HEK293 (cell line): ENCODE measurements at regions not wholly inside any gene's neighbourhood (a gene's known extent, or its start where the extent isn't known, plus 50 kb on each side); places are given as distances from the start of the nearest gene placed in this dataset.

ENCODE experiments used
- CTCF ChIA-PET: fragments of 350-600 bp; formaldehyde crosslinking; extraction: SDS; loops from one replicate; lab custom pipeline; 2021; ENCODE audit warnings: antibody characterized with exemption; lab: Yijun Ruan, JAX
- POLR2A ChIA-PET: fragments of 300-600 bp; formaldehyde crosslinking; extraction: SDS; loops from one replicate; lab custom pipeline; 2020; ENCODE audit warnings: antibody characterized with exemption, inconsistent platforms; lab: Yijun Ruan, JAX
- H3K27ac ChIP-seq: fragments of 200-500 bp; sonication (Bioruptor generic); 2 replicates; pipeline ENCODE4 v1.5.1; 2014; ENCODE audit warnings: low read depth, low read length, control low read depth, inconsistent platforms; ENCODE audit errors: extremely low read depth
- H3K36me3 ChIP-seq, 2 experiments: fragments of 200-500 bp in 1 of 2; sonication (Bioruptor generic) in 1 of 2; 1 replicate in 1 of 2; 2 replicates in 1 of 2; pipeline ENCODE4 v1.5.1; 2014 to 2017; ENCODE audit warnings: inconsistent platforms in 2 of 2, low read length in 2 of 2; ENCODE audit not compliant: control insufficient read depth in 2 of 2, insufficient read depth in 1 of 2
- H3K4me1 ChIP-seq: fragments of 200-500 bp; sonication (Bioruptor generic); 2 replicates; pipeline ENCODE4 v1.5.1; 2014; ENCODE audit warnings: mild to moderate bottlenecking, low read length, inconsistent platforms; ENCODE audit not compliant: control insufficient read depth, insufficient read depth
- H3K4me3 ChIP-seq: 2 replicates; pipeline ENCODE4 v1.5.1; 2011; ENCODE audit warnings: low read depth, mild to moderate bottlenecking, control low read depth, low read length, moderate library complexity
- H3K9me3 ChIP-seq: fragments of 200-500 bp; sonication (Bioruptor generic); 2 replicates; pipeline ENCODE4 v1.5.1; 2014; ENCODE audit warnings: low read depth, low read length, inconsistent platforms; ENCODE audit not compliant: control insufficient read depth, insufficient read depth
- GLI4 ChIP-seq: fragments of 450-650 bp; formaldehyde crosslinking; IDR thresholded peaks from 2 replicates; pipeline ENCODE4 v1.5.1; 2016; ENCODE audit warnings: missing biosample characterization, missing genetic modification characterization
- SP7 ChIP-seq: fragments of 450-650 bp; formaldehyde crosslinking; IDR thresholded peaks from 2 replicates; pipeline ENCODE4 v1.5.1; 2016; ENCODE audit warnings: missing biosample characterization, missing genetic modification characterization
- ZBTB48 ChIP-seq: fragments of 450-650 bp; formaldehyde crosslinking; IDR thresholded peaks from 2 replicates; pipeline ENCODE4 v1.5.1; 2016; ENCODE audit warnings: missing biosample characterization, missing genetic modification characterization
- ZFP3 ChIP-seq: fragments of 450-650 bp; formaldehyde crosslinking; IDR thresholded peaks from 2 replicates; pipeline ENCODE4 v1.5.1; 2016; ENCODE audit warnings: low read depth, missing biosample characterization, missing genetic modification characterization
- ZIC2 ChIP-seq: fragments of 450-650 bp; formaldehyde crosslinking; IDR thresholded peaks from 2 replicates; pipeline ENCODE4 v1.5.1; 2016; ENCODE audit warnings: missing biosample characterization, missing genetic modification characterization
- ZNF133 ChIP-seq: fragments of 450-650 bp; formaldehyde crosslinking; IDR thresholded peaks from 2 replicates; pipeline ENCODE4 v1.5.1; 2016; ENCODE audit warnings: missing biosample characterization, missing genetic modification characterization
- ZNF140 ChIP-seq: fragments of 450-650 bp; formaldehyde crosslinking; IDR thresholded peaks from 2 replicates; pipeline ENCODE4 v1.5.1; 2016; ENCODE audit warnings: missing biosample characterization, missing genetic modification characterization
- ZNF155 ChIP-seq: fragments of 450-650 bp; formaldehyde crosslinking; IDR thresholded peaks from 2 replicates; pipeline ENCODE4 v1.5.1; 2016; ENCODE audit warnings: missing biosample characterization, missing genetic modification characterization
- ZNF37A ChIP-seq: fragments of 450-650 bp; IDR thresholded peaks from 2 replicates; pipeline ENCODE4 v1.5.1; 2018; ENCODE audit warnings: missing biosample characterization, missing genetic modification characterization
- ZNF571 ChIP-seq: fragments of 450-650 bp; formaldehyde crosslinking; IDR thresholded peaks from 2 replicates; pipeline ENCODE4 v1.5.0; 2017; ENCODE audit warnings: missing biosample characterization, missing genetic modification characterization
- ZNF768 ChIP-seq: fragments of 450-650 bp; formaldehyde crosslinking; IDR thresholded peaks from 2 replicates; pipeline ENCODE4 v1.5.1; 2018; ENCODE audit warnings: missing biosample characterization, mild to moderate bottlenecking, missing genetic modification characterization
- TF ChIP-seq, protein P1 (sequence below): fragments of 450-650 bp; formaldehyde crosslinking; IDR thresholded peaks from 2 replicates; pipeline ENCODE4 v1.5.1; 2016; ENCODE audit warnings: missing biosample characterization, missing genetic modification characterization
- TF ChIP-seq, protein P2 (sequence below): IDR thresholded peaks from 2 replicates; pipeline ENCODE4 v1.6.1; 2011; ENCODE audit warnings: mild to moderate bottlenecking, low read depth, low read length, borderline replicate concordance
- TF ChIP-seq, protein P3 (sequence below): fragments of 450-650 bp; IDR thresholded peaks from 2 replicates; pipeline ENCODE4 v1.5.1; 2018; ENCODE audit warnings: missing biosample characterization, mild to moderate bottlenecking, missing genetic modification characterization
- TF ChIP-seq, protein P4 (sequence below): fragments of 450-650 bp; formaldehyde crosslinking; IDR thresholded peaks from 2 replicates; pipeline ENCODE4 v1.5.1; 2017; ENCODE audit warnings: missing biosample characterization, missing genetic modification characterization
- TF ChIP-seq, protein P5 (sequence below): fragments of 450-650 bp; formaldehyde crosslinking; IDR thresholded peaks from 2 replicates; pipeline ENCODE4 v1.5.1; 2016; ENCODE audit warnings: missing biosample characterization, missing genetic modification characterization, low read depth
- TF ChIP-seq, protein P6 (sequence below): fragments of 450-650 bp; formaldehyde crosslinking; IDR thresholded peaks from 2 replicates; pipeline ENCODE4 v1.5.1; 2016; ENCODE audit warnings: missing biosample characterization, missing genetic modification characterization, borderline replicate concordance

DNA sequence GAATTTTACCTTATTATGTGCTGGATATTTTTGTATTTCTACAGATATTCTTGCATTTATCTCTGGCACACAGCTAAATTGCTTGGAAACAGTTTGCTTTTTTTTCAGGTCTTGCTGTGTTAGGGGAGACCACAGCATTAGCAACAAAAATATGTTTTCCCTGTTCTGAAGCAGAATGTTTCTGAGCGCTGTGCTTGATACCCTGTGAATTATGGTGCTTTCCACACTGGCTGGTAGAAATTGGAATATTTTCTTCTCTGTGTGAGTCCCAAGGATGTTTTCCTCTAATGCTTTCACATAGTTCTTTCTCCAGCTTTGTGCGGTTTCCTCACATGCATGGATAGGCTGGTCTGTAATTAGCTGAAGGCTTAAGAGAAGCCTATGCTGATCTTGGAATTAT, 651.6 kb upstream of the IGFBP3 start:
- Histone ChIP-seq H3K4me3 (no peak overlapping the region), H3K4me1 (no peaks in the 10 kb centered on the region; the same call in 1 of the 2 replicates), H3K27ac (no peak overlapping the region), H3K36me3 (no peaks in the 10 kb centered on the region), H3K9me3 (no peaks in the 10 kb centered on the region)
- POLR2A ChIA-PET, result no interaction called here
- CTCF ChIA-PET, result interaction anchor here (0.6 to 1.2 kb wide), 2 partner anchors 22 to 145 kb away, joined by 3 to 4 read pairs; no protein-coding TSS in a partner anchor
- no peak for TF ChIP-seq ZNF140
- TF ChIP-seq, protein P1, sequence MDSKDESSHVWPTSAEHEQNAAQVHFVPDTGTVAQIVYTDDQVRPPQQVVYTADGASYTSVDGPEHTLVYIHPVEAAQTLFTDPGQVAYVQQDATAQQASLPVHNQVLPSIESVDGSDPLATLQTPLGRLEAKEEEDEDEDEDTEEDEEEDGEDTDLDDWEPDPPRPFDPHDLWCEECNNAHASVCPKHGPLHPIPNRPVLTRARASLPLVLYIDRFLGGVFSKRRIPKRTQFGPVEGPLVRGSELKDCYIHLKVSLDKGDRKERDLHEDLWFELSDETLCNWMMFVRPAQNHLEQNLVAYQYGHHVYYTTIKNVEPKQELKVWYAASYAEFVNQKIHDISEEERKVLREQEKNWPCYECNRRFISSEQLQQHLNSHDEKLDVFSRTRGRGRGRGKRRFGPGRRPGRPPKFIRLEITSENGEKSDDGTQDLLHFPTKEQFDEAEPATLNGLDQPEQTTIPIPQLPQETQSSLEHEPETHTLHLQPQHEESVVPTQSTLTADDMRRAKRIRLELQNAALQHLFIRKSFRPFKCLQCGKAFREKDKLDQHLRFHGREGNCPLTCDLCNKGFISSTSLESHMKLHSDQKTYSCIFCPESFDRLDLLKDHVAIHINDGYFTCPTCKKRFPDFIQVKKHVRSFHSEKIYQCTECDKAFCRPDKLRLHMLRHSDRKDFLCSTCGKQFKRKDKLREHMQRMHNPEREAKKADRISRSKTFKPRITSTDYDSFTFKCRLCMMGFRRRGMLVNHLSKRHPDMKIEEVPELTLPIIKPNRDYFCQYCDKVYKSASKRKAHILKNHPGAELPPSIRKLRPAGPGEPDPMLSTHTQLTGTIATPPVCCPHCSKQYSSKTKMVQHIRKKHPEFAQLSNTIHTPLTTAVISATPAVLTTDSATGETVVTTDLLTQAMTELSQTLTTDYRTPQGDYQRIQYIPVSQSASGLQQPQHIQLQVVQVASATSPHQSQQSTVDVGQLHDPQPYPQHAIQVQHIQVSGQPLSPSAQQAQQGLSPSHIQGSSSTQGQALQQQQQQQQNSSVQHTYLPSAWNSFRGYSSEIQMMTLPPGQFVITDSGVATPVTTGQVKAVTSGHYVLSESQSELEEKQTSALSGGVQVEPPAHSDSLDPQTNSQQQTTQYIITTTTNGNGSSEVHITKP (tag by site-specific recombination), result no peak
- TF ChIP-seq, protein P2, sequence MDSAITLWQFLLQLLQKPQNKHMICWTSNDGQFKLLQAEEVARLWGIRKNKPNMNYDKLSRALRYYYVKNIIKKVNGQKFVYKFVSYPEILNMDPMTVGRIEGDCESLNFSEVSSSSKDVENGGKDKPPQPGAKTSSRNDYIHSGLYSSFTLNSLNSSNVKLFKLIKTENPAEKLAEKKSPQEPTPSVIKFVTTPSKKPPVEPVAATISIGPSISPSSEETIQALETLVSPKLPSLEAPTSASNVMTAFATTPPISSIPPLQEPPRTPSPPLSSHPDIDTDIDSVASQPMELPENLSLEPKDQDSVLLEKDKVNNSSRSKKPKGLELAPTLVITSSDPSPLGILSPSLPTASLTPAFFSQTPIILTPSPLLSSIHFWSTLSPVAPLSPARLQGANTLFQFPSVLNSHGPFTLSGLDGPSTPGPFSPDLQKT, result no peak
- no peak for TF ChIP-seq ZNF155
- no peak for TF ChIP-seq ZIC2
- no peak for TF ChIP-seq ZFP3
- TF ChIP-seq ZNF133 (tag by site-specific recombination), result no peak
- TF ChIP-seq, protein P3, sequence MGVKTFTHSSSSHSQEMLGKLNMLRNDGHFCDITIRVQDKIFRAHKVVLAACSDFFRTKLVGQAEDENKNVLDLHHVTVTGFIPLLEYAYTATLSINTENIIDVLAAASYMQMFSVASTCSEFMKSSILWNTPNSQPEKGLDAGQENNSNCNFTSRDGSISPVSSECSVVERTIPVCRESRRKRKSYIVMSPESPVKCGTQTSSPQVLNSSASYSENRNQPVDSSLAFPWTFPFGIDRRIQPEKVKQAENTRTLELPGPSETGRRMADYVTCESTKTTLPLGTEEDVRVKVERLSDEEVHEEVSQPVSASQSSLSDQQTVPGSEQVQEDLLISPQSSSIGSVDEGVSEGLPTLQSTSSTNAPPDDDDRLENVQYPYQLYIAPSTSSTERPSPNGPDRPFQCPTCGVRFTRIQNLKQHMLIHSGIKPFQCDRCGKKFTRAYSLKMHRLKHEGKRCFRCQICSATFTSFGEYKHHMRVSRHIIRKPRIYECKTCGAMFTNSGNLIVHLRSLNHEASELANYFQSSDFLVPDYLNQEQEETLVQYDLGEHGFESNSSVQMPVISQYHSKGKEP (tag by site-specific recombination), result no peak
- TF ChIP-seq SP7 (tag by site-specific recombination), result no peak
- no peak for TF ChIP-seq ZBTB48
- TF ChIP-seq GLI4 (tag by site-specific recombination), result no peak
- no peak for TF ChIP-seq ZNF768 (tag by site-specific recombination)
- TF ChIP-seq, protein P4, sequence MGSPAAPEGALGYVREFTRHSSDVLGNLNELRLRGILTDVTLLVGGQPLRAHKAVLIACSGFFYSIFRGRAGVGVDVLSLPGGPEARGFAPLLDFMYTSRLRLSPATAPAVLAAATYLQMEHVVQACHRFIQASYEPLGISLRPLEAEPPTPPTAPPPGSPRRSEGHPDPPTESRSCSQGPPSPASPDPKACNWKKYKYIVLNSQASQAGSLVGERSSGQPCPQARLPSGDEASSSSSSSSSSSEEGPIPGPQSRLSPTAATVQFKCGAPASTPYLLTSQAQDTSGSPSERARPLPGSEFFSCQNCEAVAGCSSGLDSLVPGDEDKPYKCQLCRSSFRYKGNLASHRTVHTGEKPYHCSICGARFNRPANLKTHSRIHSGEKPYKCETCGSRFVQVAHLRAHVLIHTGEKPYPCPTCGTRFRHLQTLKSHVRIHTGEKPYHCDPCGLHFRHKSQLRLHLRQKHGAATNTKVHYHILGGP (tag by site-specific recombination), result no peak
- no peak for TF ChIP-seq ZNF571 (tag by site-specific recombination)
- TF ChIP-seq, protein P5, sequence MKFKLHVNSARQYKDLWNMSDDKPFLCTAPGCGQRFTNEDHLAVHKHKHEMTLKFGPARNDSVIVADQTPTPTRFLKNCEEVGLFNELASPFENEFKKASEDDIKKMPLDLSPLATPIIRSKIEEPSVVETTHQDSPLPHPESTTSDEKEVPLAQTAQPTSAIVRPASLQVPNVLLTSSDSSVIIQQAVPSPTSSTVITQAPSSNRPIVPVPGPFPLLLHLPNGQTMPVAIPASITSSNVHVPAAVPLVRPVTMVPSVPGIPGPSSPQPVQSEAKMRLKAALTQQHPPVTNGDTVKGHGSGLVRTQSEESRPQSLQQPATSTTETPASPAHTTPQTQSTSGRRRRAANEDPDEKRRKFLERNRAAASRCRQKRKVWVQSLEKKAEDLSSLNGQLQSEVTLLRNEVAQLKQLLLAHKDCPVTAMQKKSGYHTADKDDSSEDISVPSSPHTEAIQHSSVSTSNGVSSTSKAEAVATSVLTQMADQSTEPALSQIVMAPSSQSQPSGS (tag by site-specific recombination), result no peak
- TF ChIP-seq, protein P6, sequence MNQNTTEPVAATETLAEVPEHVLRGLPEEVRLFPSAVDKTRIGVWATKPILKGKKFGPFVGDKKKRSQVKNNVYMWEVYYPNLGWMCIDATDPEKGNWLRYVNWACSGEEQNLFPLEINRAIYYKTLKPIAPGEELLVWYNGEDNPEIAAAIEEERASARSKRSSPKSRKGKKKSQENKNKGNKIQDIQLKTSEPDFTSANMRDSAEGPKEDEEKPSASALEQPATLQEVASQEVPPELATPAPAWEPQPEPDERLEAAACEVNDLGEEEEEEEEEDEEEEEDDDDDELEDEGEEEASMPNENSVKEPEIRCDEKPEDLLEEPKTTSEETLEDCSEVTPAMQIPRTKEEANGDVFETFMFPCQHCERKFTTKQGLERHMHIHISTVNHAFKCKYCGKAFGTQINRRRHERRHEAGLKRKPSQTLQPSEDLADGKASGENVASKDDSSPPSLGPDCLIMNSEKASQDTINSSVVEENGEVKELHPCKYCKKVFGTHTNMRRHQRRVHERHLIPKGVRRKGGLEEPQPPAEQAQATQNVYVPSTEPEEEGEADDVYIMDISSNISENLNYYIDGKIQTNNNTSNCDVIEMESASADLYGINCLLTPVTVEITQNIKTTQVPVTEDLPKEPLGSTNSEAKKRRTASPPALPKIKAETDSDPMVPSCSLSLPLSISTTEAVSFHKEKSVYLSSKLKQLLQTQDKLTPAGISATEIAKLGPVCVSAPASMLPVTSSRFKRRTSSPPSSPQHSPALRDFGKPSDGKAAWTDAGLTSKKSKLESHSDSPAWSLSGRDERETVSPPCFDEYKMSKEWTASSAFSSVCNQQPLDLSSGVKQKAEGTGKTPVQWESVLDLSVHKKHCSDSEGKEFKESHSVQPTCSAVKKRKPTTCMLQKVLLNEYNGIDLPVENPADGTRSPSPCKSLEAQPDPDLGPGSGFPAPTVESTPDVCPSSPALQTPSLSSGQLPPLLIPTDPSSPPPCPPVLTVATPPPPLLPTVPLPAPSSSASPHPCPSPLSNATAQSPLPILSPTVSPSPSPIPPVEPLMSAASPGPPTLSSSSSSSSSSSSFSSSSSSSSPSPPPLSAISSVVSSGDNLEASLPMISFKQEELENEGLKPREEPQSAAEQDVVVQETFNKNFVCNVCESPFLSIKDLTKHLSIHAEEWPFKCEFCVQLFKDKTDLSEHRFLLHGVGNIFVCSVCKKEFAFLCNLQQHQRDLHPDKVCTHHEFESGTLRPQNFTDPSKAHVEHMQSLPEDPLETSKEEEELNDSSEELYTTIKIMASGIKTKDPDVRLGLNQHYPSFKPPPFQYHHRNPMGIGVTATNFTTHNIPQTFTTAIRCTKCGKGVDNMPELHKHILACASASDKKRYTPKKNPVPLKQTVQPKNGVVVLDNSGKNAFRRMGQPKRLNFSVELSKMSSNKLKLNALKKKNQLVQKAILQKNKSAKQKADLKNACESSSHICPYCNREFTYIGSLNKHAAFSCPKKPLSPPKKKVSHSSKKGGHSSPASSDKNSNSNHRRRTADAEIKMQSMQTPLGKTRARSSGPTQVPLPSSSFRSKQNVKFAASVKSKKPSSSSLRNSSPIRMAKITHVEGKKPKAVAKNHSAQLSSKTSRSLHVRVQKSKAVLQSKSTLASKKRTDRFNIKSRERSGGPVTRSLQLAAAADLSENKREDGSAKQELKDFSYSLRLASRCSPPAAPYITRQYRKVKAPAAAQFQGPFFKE, result no peak
- TF ChIP-seq ZNF37A (tag by site-specific recombination), result no peak
